Stimulated activated CD4-positive, alpha-beta T cell treated with anti-CD3 and anti-CD28 coated beads, Interleukin-15, amount 100 ng/mL, for 48 hours (primary cell): ENCODE measurements at regions not wholly inside any gene's neighbourhood (a gene's known extent, or its start where the extent isn't known, plus 50 kb on each side); places are given as distances from the start of the nearest gene placed in this dataset.

ENCODE experiments used
- DNase-seq, 2 donors: peaks; one replicate each; pipeline ENCODE4 v3.0.0-alpha.2; 2020; ENCODE audit warnings: low read depth in 2 of 2

GRCh38 chr21:15370462-15370975 lies 305.7 kb upstream of the NRIP1 start:
- no peak for DNase-seq

- DNase-seq, result no peak
Observed at GRCh38 chr21:15373941-15374340, 309.1 kb upstream of the NRIP1 start.

- no peak for DNase-seq
Observed at GRCh38 chr21:15379776-15380175, 315.0 kb upstream of the NRIP1 start.

GRCh38 chr21:15383588-15383987 lies 318.8 kb upstream of the NRIP1 start:
- DNase-seq, result no peak

GRCh38 chr21:15390049-15390448 lies 325.2 kb upstream of the NRIP1 start:
- DNase-seq, result no peak

- no peak for DNase-seq
Observed at GRCh38 chr21:15397258-15397657, 332.5 kb upstream of the NRIP1 start.

- DNase-seq, result no peak
Observed at GRCh38 chr21:15400905-15401304, 328.9 kb upstream of the USP25 start.

- no peak for DNase-seq
Observed at GRCh38 chr21:15401331-15401730, 328.5 kb upstream of the USP25 start.

GRCh38 chr21:15405214-15405613 lies 324.6 kb upstream of the USP25 start:
- no peak for DNase-seq

- no peak for DNase-seq
Observed at GRCh38 chr21:15406791-15407190, 323.0 kb upstream of the USP25 start.

GRCh38 chr21:15407585-15407984 lies 322.2 kb upstream of the USP25 start:
- DNase-seq, result no peak

GRCh38 chr21:15408089-15408488 lies 321.7 kb upstream of the USP25 start:
- DNase-seq, result no peak

- no peak for DNase-seq
Observed at GRCh38 chr21:15409031-15409430, 320.8 kb upstream of the USP25 start.

- no peak for DNase-seq
Observed at GRCh38 chr21:15410853-15411252, 318.9 kb upstream of the USP25 start.

- DNase-seq, result no peak
Observed at GRCh38 chr21:15414057-15414456, 315.7 kb upstream of the USP25 start.

GRCh38 chr21:15415541-15416261 lies 314.1 kb upstream of the USP25 start:
- no peak for DNase-seq

- DNase-seq, result no peak
Observed at GRCh38 chr21:15421441-15421881, 308.3 kb upstream of the USP25 start.

GRCh38 chr21:15421947-15422346 lies 307.8 kb upstream of the USP25 start:
- no peak for DNase-seq

GRCh38 chr21:15422783-15423182 lies 307.0 kb upstream of the USP25 start:
- DNase-seq, result no peak

GRCh38 chr21:15423676-15424445 lies 305.9 kb upstream of the USP25 start:
- no peak for DNase-seq

- DNase-seq, result no peak
Observed at GRCh38 chr21:15425049-15425448, 304.7 kb upstream of the USP25 start.

- DNase-seq, result no peak
Observed at GRCh38 chr21:15430023-15430422, 299.8 kb upstream of the USP25 start.

- no peak for DNase-seq
Observed at GRCh38 chr21:15430577-15430976, 299.2 kb upstream of the USP25 start.
